ENCODE measurements at regions not wholly inside any gene's neighbourhood (a gene's known extent, or its start where the extent isn't known, plus 50 kb on each side); places are given as distances from the start of the nearest gene placed in this dataset.
A peak's percentile ranks its signal among the peaks of the same experiment; 100 is the strongest.

- CTCF ChIA-PET, result interaction anchor here (1.7 to 2.2 kb wide), 2 partner anchors 537 to 898 kb away, joined by 8 read pairs; no protein-coding TSS in a partner anchor
These were observed 107.6 kb upstream of the CYRIA start for GRCh38 chr2:16773080-16773713.

More at GRCh38 chr2:16773080-16773713, 107.6 kb upstream of the CYRIA start:
- TF ChIP-seq ZNF274 (IDR thresholded peaks at IDR 0.05; ENCODE audit: low read depth, low read length) (no peak), SIN3A (IDR thresholded peaks at IDR 0.05; ENCODE audit: low read depth) (no peak), CTCF (IDR thresholded peaks at IDR 0.05 in 2 of 3, conservative IDR thresholded peaks at IDR 0.05 in 1 of 3; ENCODE audit: borderline replicate concordance in 1 of 3, insufficient read depth in 1 of 3, low read depth in 2 of 3, low read length in 2 of 3) (peak; percentile 34 to 78 (median 67); a peak in 5 of 6 replicates), RAD21 (IDR thresholded peaks at IDR 0.05; ENCODE audit: low read depth) (peak; percentile 87), POLR2A (IDR thresholded peaks at IDR 0.05; ENCODE audit: borderline replicate concordance, extremely low read depth, insufficient read depth, insufficient read length) (no peak), EZH2 (IDR thresholded peaks at IDR 0.05) (no peak), EZH2phosphoT487 (IDR thresholded peaks at IDR 0.05; ENCODE audit: borderline replicate concordance) (no peak)
- Histone ChIP-seq H3K4me1 (ENCODE audit: control insufficient read depth in 1 of 2, insufficient read depth in 2 of 2, low read length in 2 of 2) (no peaks in the 10 kb centered on the region), H3K4me3 (replicated peaks in 1 of 2; ENCODE audit: low read depth in 1 of 2, low read length in 2 of 2) (no peak overlapping the region), H3K4me2 (ENCODE audit: low read length) (no peak overlapping the region), H3K79me2 (ENCODE audit: insufficient read depth, low read length) (no peaks in the 10 kb centered on the region), H3K27me3 (ENCODE audit: insufficient read depth, low read length) (peaks cover 33% of the 10 kb centered on the region), H3K9ac (ENCODE audit: low read length) (no peak overlapping the region), H4K20me1 (ENCODE audit: insufficient read depth) (no peaks in the 10 kb centered on the region), H3K9me3 (ENCODE audit: control insufficient read depth in 1 of 2, insufficient read depth in 1 of 2, low read depth in 1 of 2, low read length in 2 of 2) (no peaks in the 10 kb centered on the region), H2AFZ (ENCODE audit: low read depth, low read length, poor library complexity, severe bottlenecking) (no peak overlapping the region), H3K9me2 (ENCODE audit: insufficient read depth) (no peaks in the 10 kb centered on the region), H3K36me3 (ENCODE audit: control insufficient read depth in 1 of 2, insufficient read depth in 2 of 2, low read length in 2 of 2) (no peaks in the 10 kb centered on the region), H3K27ac (ENCODE audit: low read depth, low read length) (no peak overlapping the region)
- RAD21 ChIA-PET (ENCODE audit: low non-redundant PET in 1 of 2, low total read pairs in 2 of 2, uncharacterized antibody in 2 of 2, unreplicated experiment in 2 of 2), result no interaction called here
- intact Hi-C loops (cut with micrococcal nuclease), result loop anchor here (1.0 to 5.0 kb wide), 4 partner anchors 127 to 1059 kb away; no protein-coding TSS in a partner anchor
- BruUV-seq (replicated peaks), result no TSS peak
- DNase-seq (ENCODE audit: low read depth, low spot score), result peak; percentile 36
- peak; percentile 89 for ATAC-seq
- POLR2A ChIA-PET, result no interaction called here

Measured in HCT116 (cell line).